Astrocyte (in vitro differentiated cells and primary cell): ENCODE measurements at regions not wholly inside any gene's neighbourhood (a gene's known extent, or its start where the extent isn't known, plus 50 kb on each side); places are given as distances from the start of the nearest gene placed in this dataset.

Source experiments
- CTCF ChIP-seq: IDR thresholded peaks from 2 replicates; pipeline ENCODE4 v1.5.1; 2011; ENCODE audit warnings: low read depth, mild to moderate bottlenecking, inconsistent platforms, low read length, moderate library complexity; ENCODE audit not compliant: insufficient read depth
- EZH2 ChIP-seq: IDR thresholded peaks from 2 replicates; pipeline ENCODE4 v1.6.1; 2012; ENCODE audit warnings: mild to moderate bottlenecking, low read length, inconsistent platforms; ENCODE audit not compliant: insufficient read depth

- no peak for TF ChIP-seq CTCF
- no peak for TF ChIP-seq EZH2
Observed at GRCh38 chr5:124480964-124481363, 265.5 kb downstream of the ZNF608 start.
